ENCODE measurements at regions not wholly inside any gene's neighbourhood (a gene's known extent, or its start where the extent isn't known, plus 50 kb on each side); places are given as distances from the start of the nearest gene placed in this dataset.
"Not testable (repeated sequence)": the region's sequence is repeated elsewhere in the genome, so short reads cannot be mapped to it uniquely, and the experiment has no call there.

- DNase-seq (ENCODE audit: low spot score): no peak
Observed at GRCh38 chr18:64717026-64717425, 568.1 kb upstream of the LINC00305 start.

GRCh38 chr18:64714086-64714485, 565.2 kb upstream of the LINC00305 start:
- no peak for DNase-seq (ENCODE audit: low spot score)

- no peak for DNase-seq (ENCODE audit: low spot score)
Observed at GRCh38 chr18:64713284-64713683, 564.4 kb upstream of the LINC00305 start.

- no peak for DNase-seq (ENCODE audit: low spot score)
Observed at GRCh38 chr18:64712035-64712434, 563.1 kb upstream of the LINC00305 start.

DNA sequence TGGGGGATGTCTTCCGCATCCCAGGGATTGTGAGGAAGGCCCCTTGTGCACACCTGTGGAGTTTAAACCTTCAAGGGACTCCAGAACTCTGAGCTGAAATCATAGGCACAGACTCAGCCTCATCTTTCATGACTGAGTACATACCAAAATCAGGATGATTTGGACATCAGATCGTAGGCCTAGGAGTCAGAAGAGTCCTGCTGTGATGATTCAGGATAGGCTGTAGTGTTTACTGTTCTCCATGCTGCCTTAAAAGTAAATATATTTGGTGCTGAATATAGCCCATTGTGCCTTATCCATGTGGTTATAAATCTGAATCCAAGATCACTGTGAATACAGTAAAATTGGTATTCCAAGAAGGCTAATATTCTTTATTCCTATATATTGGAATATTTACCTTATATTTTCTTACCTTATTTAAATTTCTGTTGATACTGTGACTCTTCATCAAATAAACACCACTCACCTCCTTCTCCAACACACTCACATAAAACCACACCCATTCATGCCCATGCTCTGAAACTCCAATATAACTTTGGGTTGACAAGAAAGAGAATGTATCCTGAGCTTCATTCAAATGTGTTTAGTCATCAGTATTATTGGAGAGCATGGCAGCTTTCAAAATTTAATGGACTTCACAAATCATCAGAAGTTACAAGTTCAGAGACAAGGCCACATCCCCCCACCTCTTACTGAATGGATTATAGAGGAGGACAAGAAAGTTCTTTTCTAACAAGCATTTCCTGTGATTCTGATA, 561.4 kb upstream of the LINC00305 start:
- no peak for DNase-seq (ENCODE audit: low spot score)

- DNase-seq (ENCODE audit: low spot score): no peak
Observed at GRCh38 chr18:64707052-64707451, 558.2 kb upstream of the LINC00305 start.

DNA sequence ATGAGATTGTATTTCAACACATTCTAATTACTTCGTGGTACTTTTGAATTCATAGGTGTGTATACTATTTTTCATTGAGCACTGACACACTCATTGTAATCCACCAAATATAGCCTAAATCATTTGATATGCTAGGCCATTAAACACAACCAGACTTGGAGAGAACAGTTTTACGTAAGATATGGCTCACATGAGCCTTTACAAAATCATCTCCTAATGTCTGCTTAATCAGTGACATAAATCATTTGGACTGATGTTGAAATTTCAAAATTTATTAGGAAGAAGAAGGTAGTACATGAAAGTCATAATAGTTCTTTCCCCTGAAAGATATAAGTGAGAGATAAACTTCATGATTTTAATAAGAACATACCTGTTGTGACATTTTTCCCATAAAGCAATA, 550.2 kb upstream of the LINC00305 start:
- no peak for DNase-seq (ENCODE audit: low spot score)

DNA sequence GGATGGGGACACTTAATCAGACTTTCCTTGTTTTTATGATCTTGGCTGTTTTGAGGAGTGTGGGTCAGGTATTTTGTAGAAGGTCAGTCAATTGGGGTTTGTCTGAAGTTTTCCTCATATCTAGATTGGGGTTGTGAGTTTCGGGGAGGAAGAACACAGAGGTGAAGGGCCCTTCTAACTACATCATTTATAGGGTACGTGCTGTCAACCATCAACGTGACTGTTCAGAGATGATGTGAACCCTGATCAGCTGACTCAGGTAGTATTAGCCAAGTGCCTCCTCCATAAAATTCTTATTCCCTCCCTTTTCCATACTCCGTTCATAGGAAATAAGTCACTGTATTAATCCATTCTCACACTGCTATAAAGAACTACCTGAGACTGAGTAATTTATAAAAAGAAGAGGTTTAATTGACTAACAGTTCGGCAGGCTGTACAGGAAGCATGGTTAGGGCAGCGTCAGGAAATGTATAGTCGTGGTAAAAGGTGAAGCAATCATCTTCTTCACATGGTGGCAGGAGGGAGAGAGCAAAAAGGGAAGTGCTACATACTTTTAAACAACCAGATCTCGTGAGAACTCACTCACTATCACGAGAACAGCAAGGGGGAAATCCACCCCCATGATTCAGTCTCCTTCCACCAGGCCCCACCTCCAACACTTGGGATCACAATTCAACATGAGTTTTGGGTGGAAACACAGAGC, 547.1 kb upstream of the LINC00305 start:
- no peak for DNase-seq (ENCODE audit: low spot score)

GRCh38 chr18:64693766-64694165, 544.9 kb upstream of the LINC00305 start:
- no peak for DNase-seq (ENCODE audit: low spot score)

DNA sequence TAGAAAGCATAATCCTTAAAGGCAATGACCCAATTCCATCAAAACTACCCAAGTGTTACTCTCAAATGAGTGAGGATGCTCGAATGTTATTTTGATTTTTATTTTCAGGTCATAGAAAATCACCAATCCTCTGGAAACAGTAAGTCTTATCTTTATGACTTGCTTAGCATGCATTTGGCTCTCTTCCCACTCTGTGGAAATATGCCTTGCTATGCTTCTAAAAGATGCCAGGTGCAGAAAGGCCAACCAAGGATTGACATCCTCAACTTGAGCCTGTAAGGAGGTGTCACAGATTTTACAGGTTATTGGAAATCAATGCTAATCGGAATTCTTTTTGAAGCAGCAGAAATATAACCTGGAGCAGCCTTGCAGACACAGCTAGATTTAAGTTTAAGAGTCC, 543.9 kb upstream of the LINC00305 start:
- DNase-seq (ENCODE audit: low spot score): no peak

- DNase-seq (ENCODE audit: low spot score): no peak
Observed at GRCh38 chr18:64679121-64679520, 530.2 kb upstream of the LINC00305 start.

- DNase-seq (ENCODE audit: low spot score): no peak
Observed at GRCh38 chr18:64678048-64678447, 529.2 kb upstream of the LINC00305 start.

DNA sequence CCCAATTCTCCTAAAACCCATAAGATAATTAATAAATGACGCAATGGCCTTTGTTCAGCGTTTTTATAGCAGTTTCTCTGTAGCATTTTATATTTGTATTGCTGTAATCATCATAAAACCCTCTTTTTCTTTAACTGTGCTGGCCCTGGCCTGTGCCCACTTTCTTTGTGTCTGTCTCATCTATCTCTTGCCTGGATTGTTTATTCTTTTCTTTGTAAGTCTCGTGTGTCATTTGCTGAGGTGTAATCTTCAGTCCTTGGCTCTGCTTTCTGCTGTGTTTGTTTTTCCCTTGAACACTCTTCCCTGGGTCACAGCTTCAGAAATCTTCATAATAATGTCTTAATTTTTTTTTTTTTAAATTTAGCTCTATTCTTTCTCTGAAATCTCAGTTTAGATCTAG, 525.8 kb upstream of the LINC00305 start:
- no peak for DNase-seq (ENCODE audit: low spot score)

DNA sequence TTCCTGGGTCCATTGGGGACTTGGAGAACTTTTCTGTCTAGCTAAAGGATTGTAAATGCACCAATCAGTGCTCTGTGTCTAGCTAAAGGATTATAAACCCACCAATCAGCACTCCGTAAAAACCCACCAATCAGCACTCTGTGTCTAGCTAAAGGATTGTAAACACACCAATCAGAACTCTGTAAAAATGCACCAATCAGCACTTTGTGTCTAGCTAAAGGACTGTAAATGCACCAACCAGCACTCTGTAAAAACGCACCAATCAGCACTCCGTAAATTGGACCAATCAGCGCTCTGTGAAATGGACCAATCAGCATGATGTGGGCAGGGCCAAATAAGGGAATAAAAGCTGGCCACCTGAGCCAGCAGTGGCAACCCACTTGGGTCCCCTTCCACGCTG, 522.4 kb upstream of the LINC00305 start:
- not testable (repeated sequence) for DNase-seq (ENCODE audit: low spot score)

GRCh38 chr18:64668461-64668962, 519.6 kb upstream of the LINC00305 start:
- no peak for DNase-seq (ENCODE audit: low spot score)

DNA sequence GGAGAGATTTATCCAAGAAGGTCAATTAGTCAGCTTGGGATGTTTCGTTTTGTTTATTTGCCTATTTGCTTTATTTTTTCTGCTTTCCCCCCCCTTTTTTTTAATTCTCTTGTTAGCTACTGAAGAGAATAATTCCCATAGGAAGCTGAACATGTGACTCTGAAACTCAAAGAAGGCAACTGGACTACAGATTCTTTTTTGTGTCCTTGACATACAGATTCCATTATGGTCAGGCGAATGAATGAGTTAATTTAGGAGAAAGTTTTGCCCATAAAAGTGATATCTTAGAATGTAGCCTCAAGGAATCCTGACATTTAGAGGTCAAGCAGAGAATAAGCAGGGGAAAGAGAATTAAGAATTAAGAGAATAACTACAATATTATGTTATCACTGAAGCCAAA, 514.2 kb upstream of the LINC00305 start:
- DNase-seq (ENCODE audit: low spot score): no peak

DNA sequence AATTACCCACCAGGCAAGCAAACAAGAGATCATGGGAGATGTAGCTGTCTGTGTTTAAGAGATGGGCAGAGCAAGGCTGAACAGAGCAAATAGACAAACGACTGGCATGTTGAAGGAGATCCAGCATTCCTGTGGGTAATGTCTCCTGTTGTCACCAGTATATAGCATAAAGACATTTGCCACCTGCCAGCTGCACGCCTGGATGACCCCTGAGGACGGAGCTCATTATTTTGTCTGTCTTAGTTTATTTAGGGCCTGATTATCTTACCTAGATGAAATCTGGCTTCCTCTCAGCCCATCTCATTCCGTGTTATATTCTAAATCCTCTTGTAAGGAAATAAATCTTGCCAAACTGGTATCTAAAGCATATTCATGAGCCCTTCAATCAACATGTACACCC, 510.3 kb upstream of the LINC00305 start:
- no peak for DNase-seq (ENCODE audit: low spot score)

GRCh38 chr18:64653068-64653467, 504.2 kb upstream of the LINC00305 start:
- DNase-seq (ENCODE audit: low spot score): no peak

GRCh38 chr18:64650068-64650467, 501.2 kb upstream of the LINC00305 start:
- DNase-seq (ENCODE audit: low spot score): no peak

GRCh38 chr18:64645753-64646152, 496.9 kb upstream of the LINC00305 start:
- no peak for DNase-seq (ENCODE audit: low spot score)

GRCh38 chr18:64639536-64639935, 490.6 kb upstream of the LINC00305 start:
- DNase-seq (ENCODE audit: low spot score): no peak

GRCh38 chr18:64620971-64621560, 472.2 kb upstream of the LINC00305 start:
- DNase-seq (ENCODE audit: low spot score): no peak

DNA sequence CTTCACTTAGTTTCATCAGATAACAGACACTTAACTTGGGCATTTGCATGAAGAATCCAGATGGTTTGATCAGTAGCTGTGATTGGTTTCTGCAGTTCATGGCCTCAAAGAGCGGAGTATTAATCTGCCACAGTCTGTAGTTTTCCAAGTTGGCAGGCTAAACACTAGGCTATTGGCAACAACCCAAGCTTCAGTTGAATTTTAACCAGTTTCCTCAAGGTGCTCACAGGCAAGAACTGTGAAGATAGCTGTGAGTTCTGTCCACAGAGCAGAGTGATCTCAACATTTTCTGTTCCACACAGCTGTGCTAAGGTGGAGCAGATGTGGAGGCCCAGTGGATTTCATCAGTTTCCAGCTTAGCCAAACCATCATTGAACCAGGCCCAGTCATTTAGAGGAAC, 469.5 kb upstream of the LINC00305 start:
- DNase-seq (ENCODE audit: low spot score): no peak

Data from AG08395 (cell line).